22Rv1 (cell line): ENCODE measurements at regions not wholly inside any gene's neighbourhood (a gene's known extent, or its start where the extent isn't known, plus 50 kb on each side); places are given as distances from the start of the nearest gene placed in this dataset.

Source experiments
- ZFX ChIP-seq: fragments of 450-650 bp; IDR thresholded peaks from 2 replicates; pipeline ENCODE4 v1.6.1; 2017; ENCODE audit warnings: antibody characterized with exemption, borderline replicate concordance
- TF ChIP-seq, protein P1 (sequence below): fragments of 450-650 bp; IDR thresholded peaks from 2 replicates; pipeline ENCODE4 v1.5.1; 2017; ENCODE audit warnings: mild to moderate bottlenecking

DNA sequence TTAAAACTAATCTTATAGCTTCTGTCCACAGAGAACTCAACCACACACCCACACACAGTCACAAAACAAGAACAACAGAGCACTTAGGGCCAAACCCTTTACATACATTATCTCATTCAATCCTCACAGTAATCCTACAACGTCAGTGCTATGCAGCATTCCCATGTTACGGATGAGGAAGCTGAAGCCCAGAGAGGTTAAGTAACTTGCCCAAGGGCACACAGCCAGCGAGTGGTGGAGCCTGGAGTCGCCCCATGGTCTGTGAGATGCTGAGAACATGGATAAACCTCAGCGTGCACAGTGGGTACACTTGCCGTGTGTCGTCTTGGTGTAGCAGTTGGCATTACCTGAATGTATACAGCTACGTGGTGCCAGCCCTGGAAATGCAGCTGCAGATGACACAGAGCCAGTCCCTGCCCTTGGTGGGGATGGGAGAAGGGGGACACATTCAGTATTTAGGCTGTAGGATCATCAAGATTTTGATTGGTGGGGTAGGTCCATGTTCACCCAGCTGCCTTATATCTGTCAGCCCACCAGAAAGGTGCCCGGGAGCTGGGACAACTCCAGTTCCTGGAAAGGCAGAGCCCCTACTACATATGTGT lies 177.0 kb downstream of the IRF8 start:
- TF ChIP-seq, protein P1, sequence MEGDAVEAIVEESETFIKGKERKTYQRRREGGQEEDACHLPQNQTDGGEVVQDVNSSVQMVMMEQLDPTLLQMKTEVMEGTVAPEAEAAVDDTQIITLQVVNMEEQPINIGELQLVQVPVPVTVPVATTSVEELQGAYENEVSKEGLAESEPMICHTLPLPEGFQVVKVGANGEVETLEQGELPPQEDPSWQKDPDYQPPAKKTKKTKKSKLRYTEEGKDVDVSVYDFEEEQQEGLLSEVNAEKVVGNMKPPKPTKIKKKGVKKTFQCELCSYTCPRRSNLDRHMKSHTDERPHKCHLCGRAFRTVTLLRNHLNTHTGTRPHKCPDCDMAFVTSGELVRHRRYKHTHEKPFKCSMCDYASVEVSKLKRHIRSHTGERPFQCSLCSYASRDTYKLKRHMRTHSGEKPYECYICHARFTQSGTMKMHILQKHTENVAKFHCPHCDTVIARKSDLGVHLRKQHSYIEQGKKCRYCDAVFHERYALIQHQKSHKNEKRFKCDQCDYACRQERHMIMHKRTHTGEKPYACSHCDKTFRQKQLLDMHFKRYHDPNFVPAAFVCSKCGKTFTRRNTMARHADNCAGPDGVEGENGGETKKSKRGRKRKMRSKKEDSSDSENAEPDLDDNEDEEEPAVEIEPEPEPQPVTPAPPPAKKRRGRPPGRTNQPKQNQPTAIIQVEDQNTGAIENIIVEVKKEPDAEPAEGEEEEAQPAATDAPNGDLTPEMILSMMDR: no peak
- TF ChIP-seq ZFX: no peak
